Endothelial cell of umbilical vein (primary cell): ENCODE measurements at regions not wholly inside any gene's neighbourhood (a gene's known extent, or its start where the extent isn't known, plus 50 kb on each side); places are given as distances from the start of the nearest gene placed in this dataset.

Experiments used
- BruUV-seq: library from RNA; stranded (reverse); fragments of 400-500 nt; replicated peaks from 2 replicates; lab custom pipeline; 2021; lab: Mats Ljungman, UMichigan
- CTCF ChIA-PET: fragments of 300-600, 350-600 bp; sonication (Branson Sonifier 250); formaldehyde crosslinking; loops from one replicate; lab custom pipeline; 2021; ENCODE audit warnings: antibody characterized with exemption, inconsistent platforms; lab: Charles Lee
- POLR2A ChIA-PET: fragments of 300-600, 350-600 bp; sonication (Branson Sonifier 250); formaldehyde crosslinking; loops from one replicate; lab custom pipeline; 2021; ENCODE audit warnings: antibody characterized with exemption, inconsistent platforms; lab: Charles Lee
- DNase-seq: peaks from one replicate; pipeline ENCODE4 v3.0.0-alpha.2; 2011; ENCODE audit warnings: low read depth, low spot score
- FAIRE-seq: peaks from 2 replicates; lab custom pipeline; 2011; peaks lifted over from hg19 to GRCh38; lab: Jason Lieb, UNC
- H2AFZ ChIP-seq: 2 replicates; pipeline ENCODE4 v1.6.0; 2012; ENCODE audit warnings: low read depth, low read length, control low read depth, inconsistent platforms
- H3K27ac ChIP-seq: 2 replicates; pipeline ENCODE4 v1.5.1; 2011; ENCODE audit warnings: low read depth, mild to moderate bottlenecking, control low read depth, low read length, moderate library complexity; ENCODE audit not compliant: insufficient read depth
- H3K27me3 ChIP-seq, 2 experiments: 2 replicates each; pipeline versions ENCODE4 v1.6.0 to v1.6.1; 2011; ENCODE audit warnings: low read length in 2 of 2, mixed read lengths in 1 of 2; ENCODE audit not compliant: control insufficient read depth in 2 of 2, insufficient read depth in 2 of 2
- H3K36me3 ChIP-seq, 2 experiments: 2 replicates in 1 of 2; 3 replicates in 1 of 2; pipeline ENCODE4 v1.5.1; 2011; ENCODE audit warnings: low read length in 2 of 2, mild to moderate bottlenecking in 1 of 2, moderate library complexity in 1 of 2; ENCODE audit not compliant: control insufficient read depth in 2 of 2, insufficient read depth in 2 of 2; ENCODE audit errors: extremely low read depth in 1 of 2
- H3K4me1 ChIP-seq: 3 replicates; pipeline ENCODE4 v1.5.1; 2011; ENCODE audit warnings: mild to moderate bottlenecking, low read length; ENCODE audit not compliant: control insufficient read depth, insufficient read depth; ENCODE audit errors: extremely low read depth
- H3K4me2 ChIP-seq: 2 replicates; pipeline ENCODE4 v1.6.1; 2011; ENCODE audit warnings: low read length, control low read depth, mixed read lengths; ENCODE audit not compliant: insufficient read depth
- H3K4me3 ChIP-seq, 3 experiments: fragments of 200-600 bp in 1 of 3; sonication (generic), shearing (Covaris generic) in 1 of 3; replicated peaks in 1 of 3; 2 replicates each; pipeline ENCODE4 v1.5.1; 2011 to 2016; ENCODE audit warnings: control low read depth in 3 of 3, low read length in 3 of 3, mild to moderate bottlenecking in 2 of 3, inconsistent platforms in 1 of 3, low read depth in 1 of 3, moderate library complexity in 1 of 3; ENCODE audit not compliant: insufficient read depth in 1 of 3
- H3K79me2 ChIP-seq: 2 replicates; pipeline ENCODE4 v1.6.0; 2012; ENCODE audit warnings: low read length, inconsistent platforms; ENCODE audit not compliant: control insufficient read depth, insufficient read depth
- H3K9ac ChIP-seq: replicated peaks from 2 replicates; pipeline ENCODE3; 2011; ENCODE audit warnings: low read length, control low read depth; ENCODE audit not compliant: insufficient read depth; ENCODE audit errors: extremely low read depth
- H3K9me1 ChIP-seq: replicated peaks from 3 replicates; pipeline ENCODE4 v1.6.0; 2011; ENCODE audit warnings: mild to moderate bottlenecking, low read length; ENCODE audit not compliant: control insufficient read depth, insufficient read depth; ENCODE audit errors: extremely low read depth
- H3K9me3 ChIP-seq: replicated peaks from 2 replicates; pipeline ENCODE4 v1.5.1; 2012; ENCODE audit warnings: low read length, inconsistent platforms; ENCODE audit not compliant: control insufficient read depth, insufficient read depth
- H4K20me1 ChIP-seq: replicated peaks from 2 replicates; pipeline ENCODE3; 2011; ENCODE audit warnings: mild to moderate bottlenecking, low read length; ENCODE audit not compliant: control insufficient read depth, insufficient read depth; ENCODE audit errors: extremely low read depth
- CTCF ChIP-seq, 2 donors: IDR thresholded peaks; 1 replicate in 1 of 2; 2 replicates in 1 of 2; pipeline ENCODE4 v1.5.1; 2011; ENCODE audit warnings: low read length in 2 of 2, mild to moderate bottlenecking in 2 of 2, moderate library complexity in 2 of 2, control low read depth in 1 of 2, inconsistent platforms in 1 of 2, low read depth in 1 of 2; ENCODE audit not compliant: insufficient read depth in 1 of 2; ENCODE audit errors: extremely low read depth in 1 of 2
- EZH2 ChIP-seq: IDR thresholded peaks from 2 replicates; pipeline ENCODE4 v1.6.1; 2012; ENCODE audit warnings: borderline replicate concordance, low read depth, mild to moderate bottlenecking, moderate library complexity, low read length, inconsistent platforms; ENCODE audit not compliant: severe bottlenecking
- FOS ChIP-seq: IDR thresholded peaks from 2 replicates; pipeline ENCODE4 v1.6.1; 2011; ENCODE audit warnings: mild to moderate bottlenecking, low read length, moderate library complexity, borderline replicate concordance; ENCODE audit not compliant: insufficient read depth
- GATA2 ChIP-seq: IDR thresholded peaks from 2 replicates; pipeline ENCODE4 v1.7.0; 2011; ENCODE audit warnings: low read depth, mild to moderate bottlenecking, moderate library complexity, mixed read lengths, low read length; ENCODE audit not compliant: insufficient read length, insufficient read depth
- JUN ChIP-seq: IDR thresholded peaks from 2 replicates; pipeline ENCODE4 v1.6.1; 2011; ENCODE audit warnings: borderline replicate concordance, low read depth; ENCODE audit not compliant: insufficient read length, insufficient read depth
- MAX ChIP-seq: IDR thresholded peaks from 2 replicates; pipeline ENCODE4 v1.6.1; 2011; ENCODE audit not compliant: insufficient read depth, insufficient read length
- MYC ChIP-seq: IDR thresholded peaks from one replicate; pipeline ENCODE4 v1.6.1; 2011; ENCODE audit warnings: mild to moderate bottlenecking, low read depth, low read length
- POLR2A ChIP-seq: IDR thresholded peaks from 2 replicates; pipeline ENCODE4 v1.6.1; 2012; ENCODE audit warnings: low read depth, mild to moderate bottlenecking, control low read depth, low read length
- POLR2AphosphoS5 ChIP-seq: IDR thresholded peaks from 2 replicates; pipeline ENCODE4 v1.6.1; 2012; ENCODE audit warnings: low read depth, mild to moderate bottlenecking, control low read depth, low read length, moderate library complexity; ENCODE audit not compliant: insufficient read depth
- dilution Hi-C: fragments of 300-500 bp; cut with MboI; formaldehyde crosslinking; loops from one replicate; pipeline ENCODE4 v1.15.0; 2019; ENCODE audit warnings: low sequenced_read_pairs; ENCODE audit not compliant: extremely low pct_ligation_motif_present
- intact Hi-C: fragments of 100-400 bp; cut with micrococcal nuclease; formaldehyde crosslinking; loops from one replicate; pipeline ENCODE4 v1.10.0; 2022

- DNase-seq (no peak), FAIRE-seq (no peak)
- Histone ChIP-seq H3K4me2 (no peak overlapping the region), H3K27me3 (no peaks in the 10 kb centered on the region), H3K36me3 (no peaks in the 10 kb centered on the region), H2AFZ (no peak overlapping the region), H3K9ac (no peak overlapping the region), H3K79me2 (no peaks in the 10 kb centered on the region), H3K27ac (no peak overlapping the region), H3K4me1 (no peaks in the 10 kb centered on the region), H4K20me1 (no peaks in the 10 kb centered on the region), H3K9me3 (no peaks in the 10 kb centered on the region), H3K9me1 (no peaks in the 10 kb centered on the region), H3K4me3 (no peak overlapping the region)
- ChIA-PET POLR2A (no interaction called here), CTCF (no interaction called here)
- TF ChIP-seq CTCF (IDR thresholded peaks at IDR 0.05; ENCODE audit: extremely low read depth in 1 of 2, insufficient read depth in 1 of 2, low read depth in 1 of 2, low read length in 2 of 2): no peak
- no peak for TF ChIP-seq POLR2A
- no peak for TF ChIP-seq MAX
- TF ChIP-seq EZH2: no peak
- TF ChIP-seq POLR2AphosphoS5: no peak
- no peak for TF ChIP-seq JUN
- TF ChIP-seq FOS: no peak
- TF ChIP-seq GATA2: no peak
- no peak for TF ChIP-seq MYC
- intact Hi-C loops: no loop called here
- dilution Hi-C loops: no loop called here
- BruUV-seq: no TSS peak
Measured at GRCh38 chr11:134908583-134908982, 496.5 kb upstream of the B3GAT1 start.
